NT2/D1 (cell line): ENCODE measurements at regions not wholly inside any gene's neighbourhood (a gene's known extent, or its start where the extent isn't known, plus 50 kb on each side); places are given as distances from the start of the nearest gene placed in this dataset.

ENCODE experiments used
- DNase-seq: peaks from one replicate; pipeline ENCODE4 v3.0.0-alpha.2; 2011; ENCODE audit warnings: low read depth, low spot score
- H3K27me3 ChIP-seq: 2 replicates; pipeline ENCODE4 v1.6.0; 2011; ENCODE audit warnings: mild to moderate bottlenecking; ENCODE audit not compliant: insufficient read length, insufficient read depth
- H3K36me3 ChIP-seq: 2 replicates; pipeline ENCODE4 v1.6.1; 2011; ENCODE audit warnings: mild to moderate bottlenecking, low read length, mixed read lengths; ENCODE audit not compliant: insufficient read depth, insufficient read length
- H3K4me1 ChIP-seq: 2 replicates; pipeline ENCODE4 v1.5.1; 2011; ENCODE audit not compliant: insufficient read depth, insufficient read length
- H3K4me3 ChIP-seq: 2 replicates; pipeline ENCODE4 v1.5.1; 2011; ENCODE audit warnings: low read depth; ENCODE audit not compliant: insufficient read length
- H3K9ac ChIP-seq: 2 replicates; pipeline ENCODE4 v1.6.0; 2011; ENCODE audit warnings: low read depth; ENCODE audit not compliant: insufficient read length
- H3K9me3 ChIP-seq: 2 replicates; pipeline ENCODE4 v1.5.1; 2011; ENCODE audit warnings: mild to moderate bottlenecking, low read length; ENCODE audit not compliant: insufficient read depth
- SUZ12 ChIP-seq: IDR thresholded peaks from 2 replicates; pipeline ENCODE4 v1.6.1; 2011; ENCODE audit not compliant: insufficient read length, insufficient read depth; ENCODE audit errors: extremely low read depth
- YY1 ChIP-seq: IDR thresholded peaks from 2 replicates; pipeline ENCODE4 v1.6.1; 2011; ENCODE audit not compliant: insufficient read length, insufficient read depth
- ZNF274 ChIP-seq: IDR thresholded peaks from 2 replicates; pipeline ENCODE4 v1.6.1; 2011; ENCODE audit warnings: mild to moderate bottlenecking, low read depth, low read length

GRCh38 chr19:30703645-30704044 is 331.5 kb downstream of the ZNF536 start:
- DNase-seq = no peak

DNA sequence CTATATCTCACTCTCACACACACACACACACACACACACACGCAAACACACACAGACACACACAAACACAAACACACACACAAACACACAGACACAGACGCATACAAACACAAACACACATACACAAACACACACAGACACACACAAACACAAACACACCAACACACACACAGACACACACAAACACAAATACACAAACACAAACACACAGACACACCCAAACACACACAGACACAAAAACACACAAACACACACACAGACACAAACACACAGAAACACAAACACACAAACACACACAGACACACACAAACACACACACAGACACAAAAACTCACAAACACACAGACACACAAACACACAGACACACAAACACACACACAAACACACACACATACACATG is 329.0 kb downstream of the ZNF536 start:
- Histone ChIP-seq H3K4me3 (no peak overlapping the region), H3K27me3 (no peaks in the 10 kb centered on the region), H3K9ac (no peak overlapping the region), H3K4me1 (no peaks in the 10 kb centered on the region), H3K9me3 (no peaks in the 10 kb centered on the region), H3K36me3 (no peaks in the 10 kb centered on the region)
- DNase-seq = no peak
- TF ChIP-seq SUZ12 (no peak), ZNF274 (no peak), YY1 (no peak)

More at GRCh38 chr19:30703645-30704044, 331.5 kb downstream of the ZNF536 start:
- H3K9ac ChIP-seq = no peak overlapping the region
- H3K27me3 ChIP-seq = no peaks in the 10 kb centered on the region
- no peak for TF ChIP-seq SUZ12
- TF ChIP-seq ZNF274 = no peak
- no peak for TF ChIP-seq YY1
- H3K36me3 ChIP-seq = no peaks in the 10 kb centered on the region
- no peak overlapping the region for H3K4me3 ChIP-seq
- no peaks in the 10 kb centered on the region for H3K9me3 ChIP-seq
- no peaks in the 10 kb centered on the region for H3K4me1 ChIP-seq

GRCh38 chr19:30699871-30700280 is 327.7 kb downstream of the ZNF536 start:
- TF ChIP-seq ZNF274 (no peak), SUZ12 (no peak), YY1 (no peak)
- Histone ChIP-seq H3K4me3 (no peak overlapping the region), H3K27me3 (no peaks in the 10 kb centered on the region), H3K36me3 (no peaks in the 10 kb centered on the region), H3K9me3 (no peaks in the 10 kb centered on the region), H3K9ac (no peak overlapping the region), H3K4me1 (no peaks in the 10 kb centered on the region)
- no peak for DNase-seq

DNA sequence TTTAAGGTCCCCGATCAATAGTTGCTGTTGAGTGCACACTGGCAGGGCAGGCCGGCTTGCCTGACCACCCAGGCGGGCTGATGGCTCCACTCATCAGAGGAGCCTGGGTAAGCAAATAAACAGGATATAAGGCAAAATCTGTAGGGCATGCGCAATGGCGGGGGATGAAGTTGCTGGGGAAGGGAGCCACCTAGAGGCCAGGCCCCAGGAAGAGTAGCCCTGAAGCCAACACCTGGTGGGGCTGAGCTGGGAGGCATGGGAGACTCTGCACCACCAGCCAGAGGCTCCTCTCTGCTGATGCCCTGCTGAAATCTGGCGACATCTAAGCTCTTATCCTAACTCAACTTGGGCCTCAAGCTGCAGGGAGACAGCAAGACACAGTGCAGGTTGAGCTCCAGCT is 324.3 kb downstream of the ZNF536 start:
- TF ChIP-seq YY1 = no peak
- no peak for TF ChIP-seq ZNF274
- no peak for TF ChIP-seq SUZ12
- no peak overlapping the region for H3K4me3 ChIP-seq
- peaks cover 2% of the 10 kb centered on the region for H3K4me1 ChIP-seq
- H3K27me3 ChIP-seq = no peaks in the 10 kb centered on the region
- H3K36me3 ChIP-seq = no peaks in the 10 kb centered on the region
- no peak overlapping the region for H3K9ac ChIP-seq
- H3K9me3 ChIP-seq = no peaks in the 10 kb centered on the region
- no peak for DNase-seq

- no peaks in the 10 kb centered on the region for H3K9me3 ChIP-seq
- TF ChIP-seq YY1 (no peak), ZNF274 (no peak), SUZ12 (no peak)
- DNase-seq = no peak
These were observed 323.1 kb downstream of the ZNF536 start for GRCh38 chr19:30695171-30695875.

GRCh38 chr19:30694156-30694755 is 322.1 kb downstream of the ZNF536 start:
- H3K36me3 ChIP-seq = no peaks in the 10 kb centered on the region
- no peaks in the 10 kb centered on the region for H3K27me3 ChIP-seq
- no peak for TF ChIP-seq ZNF274
- TF ChIP-seq SUZ12 = no peak
- no peak for TF ChIP-seq YY1
- no peak for DNase-seq
- no peaks in the 10 kb centered on the region for H3K9me3 ChIP-seq
- no peak overlapping the region for H3K4me3 ChIP-seq
- peaks cover 2% of the 10 kb centered on the region for H3K4me1 ChIP-seq
- no peak overlapping the region for H3K9ac ChIP-seq

More at GRCh38 chr19:30695171-30695875, 323.1 kb downstream of the ZNF536 start:
- Histone ChIP-seq H3K4me3 (no peak overlapping the region), H3K9ac (no peak overlapping the region), H3K36me3 (no peaks in the 10 kb centered on the region), H3K4me1 (peaks cover 2% of the 10 kb centered on the region), H3K27me3 (no peaks in the 10 kb centered on the region)

GRCh38 chr19:30692879-30693503 is 320.8 kb downstream of the ZNF536 start:
- no peaks in the 10 kb centered on the region for H3K9me3 ChIP-seq
- H3K4me1 ChIP-seq = peaks cover 2% of the 10 kb centered on the region
- DNase-seq = no peak
- H3K9ac ChIP-seq = no peak overlapping the region
- TF ChIP-seq YY1 = no peak
- no peak for TF ChIP-seq ZNF274
- TF ChIP-seq SUZ12 = no peak
- H3K4me3 ChIP-seq = no peak overlapping the region
- no peaks in the 10 kb centered on the region for H3K27me3 ChIP-seq
- no peaks in the 10 kb centered on the region for H3K36me3 ChIP-seq
